GM21737 (cell line): ENCODE measurements at regions not wholly inside any gene's neighbourhood (a gene's known extent, or its start where the extent isn't known, plus 50 kb on each side); places are given as distances from the start of the nearest gene placed in this dataset.

ENCODE experiments used
- ATAC-seq: cut with Tn5 transposase; IDR thresholded peaks from one replicate; pipeline ENCODE4 v1.9.1; 2021; ENCODE audit warnings: mild to moderate bottlenecking, moderate library complexity; ENCODE audit not compliant: unreplicated experiment

- ATAC-seq = no peak
Measured at GRCh38 chr11:45597097-45597496, 68.3 kb downstream of the CHST1 start.

DNA sequence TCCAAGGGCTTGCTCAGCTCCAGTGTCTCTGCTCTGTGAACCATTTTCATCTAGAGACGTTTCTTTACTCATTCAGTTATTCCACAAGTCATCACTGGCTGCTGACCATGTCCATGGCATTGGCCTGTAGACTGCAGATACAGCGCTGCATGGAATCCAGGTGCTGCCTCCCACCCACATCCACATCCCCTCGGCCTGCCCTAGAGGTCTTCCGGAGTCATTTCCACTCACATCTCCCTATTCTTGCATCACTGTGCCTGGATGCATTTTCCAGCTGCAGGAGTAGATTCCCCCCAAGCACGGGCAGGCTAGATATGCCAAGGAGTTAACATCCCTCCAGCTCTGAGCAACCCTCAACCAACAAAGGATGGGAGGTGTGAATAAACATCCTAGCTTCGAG lies 68.9 kb downstream of the CHST1 start:
- ATAC-seq = no peak

GRCh38 chr11:45593992-45594391 lies 71.4 kb downstream of the CHST1 start:
- ATAC-seq = no peak

- no peak for ATAC-seq
Measured at GRCh38 chr11:45592636-45593035, 72.8 kb downstream of the CHST1 start.

GRCh38 chr11:45590743-45591142 lies 74.7 kb downstream of the CHST1 start:
- ATAC-seq = no peak

- ATAC-seq = no peak
Measured at GRCh38 chr11:45585205-45585604, 80.2 kb downstream of the CHST1 start.

GRCh38 chr11:45583981-45584566 lies 81.3 kb downstream of the CHST1 start:
- ATAC-seq = no peak

DNA sequence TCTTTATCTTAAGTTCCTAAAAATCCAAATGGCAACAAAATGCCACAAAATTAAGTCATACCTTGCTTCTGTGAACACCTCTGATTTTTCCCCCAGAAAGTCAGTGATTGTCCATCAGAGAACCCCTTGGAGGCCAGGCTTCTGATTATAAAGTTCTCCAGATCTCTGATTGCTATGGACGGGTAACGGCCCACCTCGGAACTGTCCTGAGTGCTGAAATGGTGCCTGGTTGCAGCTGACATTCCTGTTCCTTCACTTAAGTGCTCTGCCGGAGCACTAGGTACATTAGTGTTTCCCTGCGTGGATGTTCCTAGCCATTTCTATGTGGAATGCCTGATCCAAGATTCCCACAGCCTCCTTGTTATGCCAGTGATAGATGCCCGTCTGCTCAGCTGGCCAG lies 85.0 kb downstream of the CHST1 start:
- no peak for ATAC-seq

- no peak for ATAC-seq
Measured at GRCh38 chr11:45578316-45578715, 87.1 kb downstream of the CHST1 start.

- ATAC-seq = no peak
Measured at GRCh38 chr11:45577752-45578151, 87.7 kb downstream of the CHST1 start.

- no peak for ATAC-seq
Measured at GRCh38 chr11:45576461-45577215, 88.8 kb downstream of the CHST1 start.

- ATAC-seq = no peak
Measured at GRCh38 chr11:45573728-45574127, 91.7 kb downstream of the CHST1 start.

GRCh38 chr11:45572354-45573123 lies 92.9 kb downstream of the CHST1 start:
- no peak for ATAC-seq

- no peak for ATAC-seq
Measured at GRCh38 chr11:45569776-45570175, 95.6 kb downstream of the CHST1 start.

- no peak for ATAC-seq
Measured at GRCh38 chr11:45568049-45568448, 97.4 kb downstream of the CHST1 start.

GRCh38 chr11:45565446-45565988 lies 99.9 kb downstream of the CHST1 start:
- ATAC-seq = no peak

DNA sequence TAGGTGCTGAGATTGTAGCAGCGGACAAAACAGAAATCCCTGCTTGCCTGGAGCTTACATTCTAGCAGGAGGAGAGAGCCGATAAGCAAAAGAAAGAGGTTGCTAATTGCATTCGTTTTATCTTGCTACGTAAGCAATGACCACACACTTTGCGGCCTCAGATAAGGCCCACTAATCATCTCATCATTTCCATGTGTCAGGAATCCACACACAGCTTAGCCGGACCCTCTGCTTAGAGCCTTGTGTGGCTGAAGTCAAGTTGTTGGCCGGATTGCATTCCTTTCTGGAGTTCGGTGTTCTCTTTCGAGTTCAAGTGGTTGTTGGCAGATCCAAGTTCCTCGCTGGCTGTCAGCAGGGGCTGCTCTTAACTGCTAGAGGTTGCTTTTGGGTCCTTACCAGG lies 101.6 kb downstream of the CHST1 start:
- ATAC-seq = no peak

DNA sequence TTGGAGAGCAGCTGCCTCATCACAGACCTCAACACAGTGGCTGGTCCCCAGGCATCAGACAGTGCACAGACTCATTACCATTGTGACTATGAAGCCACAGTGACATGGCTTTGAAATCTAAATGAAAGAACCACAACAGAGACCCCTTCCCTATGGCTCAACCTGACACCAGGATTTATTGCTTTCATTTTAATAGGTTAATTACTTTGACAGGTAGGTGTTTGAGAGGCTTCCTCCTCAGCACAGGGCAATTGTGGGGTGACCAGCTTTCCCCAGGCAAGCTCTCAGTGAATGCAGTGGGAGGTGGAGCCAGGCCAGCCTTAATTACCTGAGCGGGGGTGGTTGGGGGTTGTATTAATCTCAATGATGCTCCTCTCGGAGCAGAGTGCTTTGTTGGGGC lies 102.3 kb downstream of the CHST1 start:
- no peak for ATAC-seq

DNA sequence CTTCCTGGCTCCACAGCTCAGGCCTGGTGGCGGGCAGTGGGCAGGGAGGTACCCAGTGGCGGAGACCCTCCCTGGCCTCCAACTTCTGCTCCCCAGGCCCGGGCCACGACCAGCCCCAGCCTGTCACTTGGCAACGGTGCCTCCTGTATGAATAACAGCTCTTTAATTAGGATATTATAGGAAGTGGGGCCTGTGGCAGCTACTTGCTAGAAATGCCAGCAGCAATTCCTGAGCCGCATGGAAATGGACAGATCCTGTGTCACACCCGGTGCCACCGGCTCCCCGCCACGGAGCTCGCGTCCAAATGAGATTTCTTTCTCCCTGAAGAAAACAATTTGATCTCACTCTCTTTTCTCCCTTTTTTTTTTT lies 104.5 kb downstream of the CHST1 start:
- no peak for ATAC-seq

DNA sequence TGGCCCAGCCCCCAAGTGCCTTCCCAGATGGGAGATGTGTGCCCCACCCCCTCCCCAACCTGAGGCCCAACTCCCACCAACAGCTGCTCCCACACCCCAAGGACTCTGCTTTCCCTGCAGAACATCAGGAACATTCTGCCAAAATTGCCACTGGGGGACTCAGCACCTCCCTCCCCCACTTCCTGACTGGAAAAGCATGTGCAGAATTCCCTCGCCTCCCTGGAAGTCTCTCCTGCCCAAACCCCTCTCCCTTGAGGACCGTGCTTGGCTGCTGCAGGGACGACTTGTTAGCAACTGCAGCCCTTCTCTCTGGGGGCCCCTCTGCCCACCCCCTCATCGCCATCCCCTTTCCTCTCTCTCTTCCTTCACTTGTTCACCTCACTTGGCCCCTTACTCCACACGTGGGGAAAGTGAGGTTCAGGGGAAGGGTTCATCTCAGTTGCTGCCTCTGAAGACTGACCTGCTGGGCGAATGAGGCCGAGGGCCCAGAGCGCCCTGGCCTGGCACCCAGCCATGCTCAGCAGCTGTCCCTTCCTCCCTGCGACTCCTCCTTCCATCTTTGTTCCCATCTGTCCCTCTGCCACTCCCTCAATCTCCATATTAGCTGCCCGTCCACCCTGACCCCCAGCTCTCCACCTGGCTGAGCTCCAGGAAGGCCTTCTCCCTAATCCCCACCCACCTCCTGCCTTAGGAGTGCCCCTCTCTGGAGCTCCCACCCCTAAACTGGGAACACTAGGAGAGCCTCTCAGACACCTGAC lies 105.1 kb downstream of the CHST1 start:
- no peak for ATAC-seq
